ENCODE measurements at regions not wholly inside any gene's neighbourhood (a gene's known extent, or its start where the extent isn't known, plus 50 kb on each side); places are given as distances from the start of the nearest gene placed in this dataset.
"Not testable (repeated sequence)": the region's sequence is repeated elsewhere in the genome, so short reads cannot be mapped to it uniquely, and the experiment has no call there.

DNA sequence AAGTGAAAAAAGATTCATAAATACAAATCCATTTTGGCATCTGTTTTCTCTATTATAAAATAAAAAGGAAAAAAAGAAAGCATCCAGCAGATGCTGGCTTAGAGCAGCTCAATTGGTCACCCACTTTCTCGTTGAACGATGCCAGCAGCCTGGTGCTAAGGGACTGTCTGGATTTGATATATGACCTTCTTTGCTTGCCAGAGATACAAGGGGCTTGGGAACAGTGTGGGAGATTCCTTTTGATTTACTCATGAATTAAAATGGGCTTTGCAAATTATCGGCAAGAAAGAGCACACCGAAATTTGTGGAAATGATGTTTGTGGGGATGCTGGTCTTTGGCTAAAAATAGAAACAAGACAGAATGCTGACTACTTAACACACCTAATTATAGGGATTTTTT is 210.3 kb upstream of the STT3B start:
- H3K27me3 ChIP-seq (ENCODE audit: control insufficient read depth in 5 of 5, insufficient read depth in 4 of 5, low read length in 5 of 5) = peaks cover 0 to 2% (median 0%) of the 10 kb centered on the region in 5 donors
- peaks cover 0 to 8% (median 4%) of the 10 kb centered on the region in 5 donors for H3K9me3 ChIP-seq (ENCODE audit: control insufficient read depth in 5 of 5, low read length in 5 of 5)
- no peak overlapping the region for H3K4me3 ChIP-seq (ENCODE audit: low read depth in 1 of 5, low read length in 5 of 5)
- no peaks in the 10 kb centered on the region for H3K36me3 ChIP-seq (ENCODE audit: control insufficient read depth in 5 of 5, insufficient read depth in 5 of 5, low read length in 5 of 5)
- H3K9ac ChIP-seq (ENCODE audit: low read length in 5 of 5) = no peak overlapping the region
- H3K27ac ChIP-seq (ENCODE audit: low read depth, low read length) = no peak overlapping the region
- no peaks in the 10 kb centered on the region for H3K4me1 ChIP-seq (ENCODE audit: control insufficient read depth in 5 of 5, insufficient read depth in 5 of 5, low read length in 5 of 5)

- not testable (repeated sequence) for H3K27me3 ChIP-seq (ENCODE audit: control insufficient read depth in 5 of 5, insufficient read depth in 4 of 5, low read length in 5 of 5); H3K9me3 ChIP-seq (ENCODE audit: control insufficient read depth in 5 of 5, low read length in 5 of 5)
Measured at GRCh38 chr3:31327826-31328357, 204.8 kb upstream of the STT3B start.

GRCh38 chr3:31331278-31331677 is 201.4 kb upstream of the STT3B start:
- H3K27ac ChIP-seq (ENCODE audit: low read depth, low read length) = no peak overlapping the region
- no peak overlapping the region for H3K4me3 ChIP-seq (ENCODE audit: low read depth in 1 of 5, low read length in 5 of 5)
- no peaks in the 10 kb centered on the region for H3K27me3 ChIP-seq (ENCODE audit: control insufficient read depth in 5 of 5, insufficient read depth in 4 of 5, low read length in 5 of 5)
- peaks cover 0 to 8% (median 4%) of the 10 kb centered on the region in 5 donors for H3K9me3 ChIP-seq (ENCODE audit: control insufficient read depth in 5 of 5, low read length in 5 of 5)
- H3K4me1 ChIP-seq (ENCODE audit: control insufficient read depth in 5 of 5, insufficient read depth in 5 of 5, low read length in 5 of 5) = no peaks in the 10 kb centered on the region
- no peak overlapping the region for H3K9ac ChIP-seq (ENCODE audit: low read length in 5 of 5)
- no peaks in the 10 kb centered on the region for H3K36me3 ChIP-seq (ENCODE audit: control insufficient read depth in 5 of 5, insufficient read depth in 5 of 5, low read length in 5 of 5)

More at GRCh38 chr3:31327826-31328357, 204.8 kb upstream of the STT3B start:
- not testable (repeated sequence) for H3K4me1 ChIP-seq (ENCODE audit: control insufficient read depth in 5 of 5, insufficient read depth in 5 of 5, low read length in 5 of 5); H3K4me3 ChIP-seq (ENCODE audit: low read depth in 1 of 5, low read length in 5 of 5); H3K27ac ChIP-seq (ENCODE audit: low read depth, low read length); H3K9ac ChIP-seq (ENCODE audit: low read length in 5 of 5); H3K36me3 ChIP-seq (ENCODE audit: control insufficient read depth in 5 of 5, insufficient read depth in 5 of 5, low read length in 5 of 5)

DNA sequence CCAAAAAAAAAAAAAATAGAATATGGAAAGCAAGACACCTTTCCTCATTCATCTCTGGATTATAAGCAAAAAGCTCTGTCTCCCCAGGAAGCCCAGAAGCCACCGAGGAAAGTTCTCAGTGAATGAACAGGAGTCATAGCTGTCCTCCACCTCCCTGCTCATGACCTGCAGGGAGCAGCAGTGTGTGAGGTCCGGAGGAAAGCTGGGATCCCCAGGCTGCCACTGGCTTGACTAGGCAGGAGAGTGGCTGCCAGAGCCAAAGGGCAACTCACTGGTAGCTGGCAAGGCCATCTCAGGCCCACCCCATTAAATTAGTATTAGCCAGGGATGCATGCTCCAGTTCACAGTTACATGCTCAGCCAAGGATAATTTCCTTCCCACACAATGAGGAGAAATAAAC is 191.6 kb upstream of the STT3B start:
- Histone ChIP-seq H3K9ac (ENCODE audit: low read length in 5 of 5) (no peak overlapping the region), H3K27me3 (ENCODE audit: control insufficient read depth in 5 of 5, insufficient read depth in 4 of 5, low read length in 5 of 5) (no peaks in the 10 kb centered on the region), H3K9me3 (ENCODE audit: control insufficient read depth in 5 of 5, low read length in 5 of 5) (no peaks in the 10 kb centered on the region), H3K4me1 (ENCODE audit: control insufficient read depth in 5 of 5, insufficient read depth in 5 of 5, low read length in 5 of 5) (peaks cover 0 to 5% (median 0%) of the 10 kb centered on the region in 5 donors), H3K4me3 (ENCODE audit: low read depth in 1 of 5, low read length in 5 of 5) (no peak overlapping the region), H3K36me3 (ENCODE audit: control insufficient read depth in 5 of 5, insufficient read depth in 5 of 5, low read length in 5 of 5) (no peaks in the 10 kb centered on the region), H3K27ac (ENCODE audit: low read depth, low read length) (no peak overlapping the region)

- H3K27ac ChIP-seq (ENCODE audit: low read depth, low read length) = no peak overlapping the region
- no peak overlapping the region for H3K4me3 ChIP-seq (ENCODE audit: low read depth in 1 of 5, low read length in 5 of 5)
- no peak overlapping the region for H3K9ac ChIP-seq (ENCODE audit: low read length in 5 of 5)
- no peaks in the 10 kb centered on the region for H3K9me3 ChIP-seq (ENCODE audit: control insufficient read depth in 5 of 5, low read length in 5 of 5)
- H3K27me3 ChIP-seq (ENCODE audit: control insufficient read depth in 5 of 5, insufficient read depth in 4 of 5, low read length in 5 of 5) = no peaks in the 10 kb centered on the region
- H3K4me1 ChIP-seq (ENCODE audit: control insufficient read depth in 5 of 5, insufficient read depth in 5 of 5, low read length in 5 of 5) = peaks cover 0 to 5% (median 0%) of the 10 kb centered on the region in 5 donors
- no peaks in the 10 kb centered on the region for H3K36me3 ChIP-seq (ENCODE audit: control insufficient read depth in 5 of 5, insufficient read depth in 5 of 5, low read length in 5 of 5)
Measured at GRCh38 chr3:31343075-31343474, 189.7 kb upstream of the STT3B start.

GRCh38 chr3:31345581-31345980 is 187.1 kb upstream of the STT3B start:
- Histone ChIP-seq H3K9ac (ENCODE audit: low read length in 5 of 5) (no peak overlapping the region), H3K27ac (ENCODE audit: low read depth, low read length) (no peak overlapping the region), H3K27me3 (ENCODE audit: control insufficient read depth in 5 of 5, insufficient read depth in 4 of 5, low read length in 5 of 5) (no peaks in the 10 kb centered on the region), H3K36me3 (ENCODE audit: control insufficient read depth in 5 of 5, insufficient read depth in 5 of 5, low read length in 5 of 5) (no peaks in the 10 kb centered on the region), H3K4me1 (ENCODE audit: control insufficient read depth in 5 of 5, insufficient read depth in 5 of 5, low read length in 5 of 5) (peaks cover 0 to 5% (median 0%) of the 10 kb centered on the region in 5 donors), H3K9me3 (ENCODE audit: control insufficient read depth in 5 of 5, low read length in 5 of 5) (no peaks in the 10 kb centered on the region), H3K4me3 (ENCODE audit: low read depth in 1 of 5, low read length in 5 of 5) (no peak overlapping the region)

GRCh38 chr3:31346542-31346979 is 186.2 kb upstream of the STT3B start:
- no peak overlapping the region for H3K27ac ChIP-seq (ENCODE audit: low read depth, low read length)
- H3K4me3 ChIP-seq (ENCODE audit: low read depth in 1 of 5, low read length in 5 of 5) = no peak overlapping the region
- no peaks in the 10 kb centered on the region for H3K36me3 ChIP-seq (ENCODE audit: control insufficient read depth in 5 of 5, insufficient read depth in 5 of 5, low read length in 5 of 5)
- no peaks in the 10 kb centered on the region for H3K9me3 ChIP-seq (ENCODE audit: control insufficient read depth in 5 of 5, low read length in 5 of 5)
- H3K9ac ChIP-seq (ENCODE audit: low read length in 5 of 5) = no peak overlapping the region
- peaks cover 0 to 5% (median 0%) of the 10 kb centered on the region in 5 donors for H3K4me1 ChIP-seq (ENCODE audit: control insufficient read depth in 5 of 5, insufficient read depth in 5 of 5, low read length in 5 of 5)
- H3K27me3 ChIP-seq (ENCODE audit: control insufficient read depth in 5 of 5, insufficient read depth in 4 of 5, low read length in 5 of 5) = no peaks in the 10 kb centered on the region

GRCh38 chr3:31349001-31349748 is 183.6 kb upstream of the STT3B start:
- H3K36me3 ChIP-seq (ENCODE audit: control insufficient read depth in 5 of 5, insufficient read depth in 5 of 5, low read length in 5 of 5) = no peaks in the 10 kb centered on the region
- H3K4me3 ChIP-seq (ENCODE audit: low read depth in 1 of 5, low read length in 5 of 5) = no peak overlapping the region
- H3K4me1 ChIP-seq (ENCODE audit: control insufficient read depth in 5 of 5, insufficient read depth in 5 of 5, low read length in 5 of 5) = no peaks in the 10 kb centered on the region
- no peaks in the 10 kb centered on the region for H3K27me3 ChIP-seq (ENCODE audit: control insufficient read depth in 5 of 5, insufficient read depth in 4 of 5, low read length in 5 of 5)
- no peak overlapping the region for H3K9ac ChIP-seq (ENCODE audit: low read length in 5 of 5)
- no peaks in the 10 kb centered on the region for H3K9me3 ChIP-seq (ENCODE audit: control insufficient read depth in 5 of 5, low read length in 5 of 5)
- no peak overlapping the region for H3K27ac ChIP-seq (ENCODE audit: low read depth, low read length)

- H3K4me1 ChIP-seq (ENCODE audit: control insufficient read depth in 5 of 5, insufficient read depth in 5 of 5, low read length in 5 of 5) = no peaks in the 10 kb centered on the region
- no peaks in the 10 kb centered on the region for H3K27me3 ChIP-seq (ENCODE audit: control insufficient read depth in 5 of 5, insufficient read depth in 4 of 5, low read length in 5 of 5)
- H3K36me3 ChIP-seq (ENCODE audit: control insufficient read depth in 5 of 5, insufficient read depth in 5 of 5, low read length in 5 of 5) = no peaks in the 10 kb centered on the region
- H3K9me3 ChIP-seq (ENCODE audit: control insufficient read depth in 5 of 5, low read length in 5 of 5) = no peaks in the 10 kb centered on the region
- no peak overlapping the region for H3K27ac ChIP-seq (ENCODE audit: low read depth, low read length)
- H3K4me3 ChIP-seq (ENCODE audit: low read depth in 1 of 5, low read length in 5 of 5) = no peak overlapping the region
- H3K9ac ChIP-seq (ENCODE audit: low read length in 5 of 5) = no peak overlapping the region
Measured at GRCh38 chr3:31350307-31350706, 182.4 kb upstream of the STT3B start.

DNA sequence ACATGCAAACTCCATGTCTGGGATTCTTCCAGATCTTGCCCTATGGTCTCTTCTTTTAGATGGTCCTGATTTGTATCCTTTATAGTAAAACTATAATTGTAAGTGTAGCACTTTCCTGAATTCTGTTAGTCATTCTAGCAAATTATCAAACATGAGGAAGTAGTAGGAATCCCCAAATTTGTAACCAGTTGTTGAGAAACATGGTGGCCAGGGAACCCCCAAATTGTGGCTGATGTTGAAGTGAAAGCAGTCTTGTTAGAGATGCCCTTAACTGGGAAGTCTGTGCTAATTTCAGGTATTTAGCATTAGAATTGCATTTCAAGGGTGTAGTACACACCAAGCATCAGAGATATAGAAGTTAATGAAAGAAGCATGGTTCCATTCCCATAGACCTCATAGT is 180.4 kb upstream of the STT3B start:
- Histone ChIP-seq H3K27ac (ENCODE audit: low read depth, low read length) (no peak overlapping the region), H3K4me3 (ENCODE audit: low read depth in 1 of 5, low read length in 5 of 5) (no peak overlapping the region), H3K9me3 (ENCODE audit: control insufficient read depth in 5 of 5, low read length in 5 of 5) (no peaks in the 10 kb centered on the region), H3K27me3 (ENCODE audit: control insufficient read depth in 5 of 5, insufficient read depth in 4 of 5, low read length in 5 of 5) (no peaks in the 10 kb centered on the region), H3K4me1 (ENCODE audit: control insufficient read depth in 5 of 5, insufficient read depth in 5 of 5, low read length in 5 of 5) (peaks cover 0 to 4% (median 0%) of the 10 kb centered on the region in 5 donors), H3K36me3 (ENCODE audit: control insufficient read depth in 5 of 5, insufficient read depth in 5 of 5, low read length in 5 of 5) (no peaks in the 10 kb centered on the region), H3K9ac (ENCODE audit: low read length in 5 of 5) (no peak overlapping the region)

Measured in subcutaneous abdominal adipose tissue (tissue), 5 donors.